ENCODE measurements at regions not wholly inside any gene's neighbourhood (a gene's known extent, or its start where the extent isn't known, plus 50 kb on each side); places are given as distances from the start of the nearest gene placed in this dataset.

- no peak for TF ChIP-seq RARB (CRISPR knock-in tag; IDR thresholded peaks at IDR 0.05)
- no peak for TF ChIP-seq FOXS1 (CRISPR knock-in tag; IDR thresholded peaks at IDR 0.05)
- no peak for TF ChIP-seq JUN (IDR thresholded peaks at IDR 0.05)
Measured at GRCh38 chr21:24705201-24705600, 902.1 kb downstream of the MRPL39 start (continued).

- POLR2A ChIA-PET = no interaction called here
- ATAC-seq = no peak
- no peak overlapping the region for H3K4me3 ChIP-seq
- H3K9me3 ChIP-seq = no peaks in the 10 kb centered on the region
- no peak for FAIRE-seq
- no peak overlapping the region for H3K27ac ChIP-seq
- H3K4me1 ChIP-seq = no peaks in the 10 kb centered on the region
- TF ChIP-seq MAZ (IDR thresholded peaks at IDR 0.05; ENCODE audit: borderline replicate concordance, low read depth, low read length) (no peak), EHMT2 (IDR thresholded peaks at IDR 0.05; ENCODE audit: low read depth) (no peak)
- CTCF ChIA-PET = no interaction called here
- H3K4me2 ChIP-seq = no peak overlapping the region
- WGBS (ENCODE audit: missing lambda C conversion rate) = 0% methylated on average over 2 of the region's 2 CpGs
- no peak for DNase-seq (ENCODE audit: low read depth in 1 of 2, low spot score in 1 of 2)
Measured at GRCh38 chr21:24693779-24694178, 913.5 kb downstream of the MRPL39 start.

- WGBS (ENCODE audit: missing lambda C conversion rate) = 0% methylated on average over 2 of the region's 2 CpGs
- FAIRE-seq (no peak), DNase-seq (ENCODE audit: low read depth in 1 of 2, low spot score in 1 of 2) (no peak), ATAC-seq (no peak)
- ChIA-PET CTCF (interaction anchor here (0.6 kb wide), 1 partner anchor 49 kb away, joined by 3 read pairs; no protein-coding TSS in a partner anchor), POLR2A (no interaction called here)
- no peak for TF ChIP-seq PHF8 (IDR thresholded peaks at IDR 0.05; ENCODE audit: borderline replicate concordance, low read depth)
- H3K9me3 ChIP-seq = no peaks in the 10 kb centered on the region
- no peak overlapping the region for H3K4me3 ChIP-seq
- no peaks in the 10 kb centered on the region for H3K4me1 ChIP-seq
- no peak overlapping the region for H3K4me2 ChIP-seq
- no peak overlapping the region for H3K27ac ChIP-seq
Measured at GRCh38 chr21:24681456-24681855, 925.8 kb downstream of the MRPL39 start.

DNA sequence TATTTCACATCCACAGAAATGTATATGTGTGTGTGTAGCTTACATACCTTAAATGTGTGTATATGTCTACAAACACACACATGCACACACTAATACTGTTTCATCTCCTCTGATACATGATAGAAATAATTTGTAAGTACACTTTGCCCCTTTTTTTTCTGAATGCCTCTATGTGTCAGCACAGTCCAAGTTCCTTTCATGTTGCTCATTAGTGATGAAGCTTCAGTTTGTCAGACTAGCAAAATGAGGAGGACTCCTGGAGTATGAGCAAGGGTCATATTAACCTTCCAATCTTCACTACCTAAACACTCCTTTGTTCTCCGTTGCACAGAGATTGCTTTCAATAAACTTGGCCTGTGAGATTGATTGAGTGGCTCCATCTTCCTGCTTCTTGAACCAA, 935.4 kb downstream of the MRPL39 start:
- POLR2A ChIA-PET = no interaction called here
- WGBS (ENCODE audit: missing lambda C conversion rate) = 0% methylated on average over 1 of the region's 1 CpG

GRCh38 chr21:24658926-24659325, 948.4 kb downstream of the MRPL39 start:
- Histone ChIP-seq H3K4me1 (no peaks in the 10 kb centered on the region), H3K4me3 (no peak overlapping the region), H3K9me3 (no peaks in the 10 kb centered on the region), H3K4me2 (no peak overlapping the region), H3K27ac (no peak overlapping the region)
- TF ChIP-seq POLR2AphosphoS2 (conservative IDR thresholded peaks at IDR 0.05; ENCODE audit: low read length) (no peak), RCOR1 (IDR thresholded peaks at IDR 0.05; ENCODE audit: low read depth, low read length) (no peak), CBX8 (IDR thresholded peaks at IDR 0.05) (no peak), RFX5 (IDR thresholded peaks at IDR 0.05) (no peak)
- DNase-seq (ENCODE audit: low read depth in 1 of 2, low spot score in 1 of 2) (no peak), ATAC-seq (no peak), FAIRE-seq (no peak)
- ChIA-PET POLR2A (no interaction called here), CTCF (no interaction called here)

More for the DNA sequence above, 935.4 kb downstream of the MRPL39 start:
- H3K4me3 ChIP-seq = no peak overlapping the region
- no peak for ATAC-seq
- no peak for DNase-seq (ENCODE audit: low read depth in 1 of 2, low spot score in 1 of 2)
- H3K9me3 ChIP-seq = no peaks in the 10 kb centered on the region
- CTCF ChIA-PET = no interaction called here
- FAIRE-seq = no peak
- TF ChIP-seq, protein P1, sequence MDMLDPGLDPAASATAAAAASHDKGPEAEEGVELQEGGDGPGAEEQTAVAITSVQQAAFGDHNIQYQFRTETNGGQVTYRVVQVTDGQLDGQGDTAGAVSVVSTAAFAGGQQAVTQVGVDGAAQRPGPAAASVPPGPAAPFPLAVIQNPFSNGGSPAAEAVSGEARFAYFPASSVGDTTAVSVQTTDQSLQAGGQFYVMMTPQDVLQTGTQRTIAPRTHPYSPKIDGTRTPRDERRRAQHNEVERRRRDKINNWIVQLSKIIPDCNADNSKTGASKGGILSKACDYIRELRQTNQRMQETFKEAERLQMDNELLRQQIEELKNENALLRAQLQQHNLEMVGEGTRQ (IDR thresholded peaks at IDR 0.05) = no peak
- TF ChIP-seq SMC3 (IDR thresholded peaks at IDR 0.05) = no peak
- no peak for TF ChIP-seq POLR2A (IDR thresholded peaks at IDR 0.05; ENCODE audit: low read length)
- TF ChIP-seq HOXB13 (CRISPR knock-in tag; IDR thresholded peaks at IDR 0.05; ENCODE audit: low read depth) = no peak
- no peak for TF ChIP-seq FOSL2 (IDR thresholded peaks at IDR 0.05)
- no peak for TF ChIP-seq FOSL2 (CRISPR knock-in tag; IDR thresholded peaks at IDR 0.05)
- no peak overlapping the region for H3K27ac ChIP-seq
- no peak overlapping the region for H3K4me2 ChIP-seq
- no peaks in the 10 kb centered on the region for H3K4me1 ChIP-seq

DNA sequence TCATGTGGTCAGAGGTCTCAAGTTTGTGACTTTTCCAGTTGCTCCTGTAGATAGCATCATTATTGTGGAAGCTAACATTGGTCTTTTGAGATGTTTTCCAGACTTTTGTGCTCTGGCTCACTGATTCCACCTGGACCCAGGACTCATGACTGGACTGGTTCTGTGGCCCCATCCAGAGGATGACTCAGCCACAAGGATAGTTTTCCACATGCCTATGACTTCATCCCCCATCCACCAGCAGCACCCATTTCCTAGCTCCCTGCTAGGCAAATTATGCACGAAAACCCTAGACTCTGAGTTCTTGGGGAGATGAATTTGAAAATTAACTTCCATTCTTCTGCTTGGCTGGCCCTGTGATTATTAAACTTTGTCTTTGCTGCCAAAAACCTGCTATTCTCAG, 949.3 kb downstream of the MRPL39 start:
- DNase-seq (ENCODE audit: low read depth in 1 of 2, low spot score in 1 of 2) = no peak
- 0% methylated on average over 1 of the region's 1 CpG for WGBS (ENCODE audit: missing lambda C conversion rate)
- FAIRE-seq = no peak
- no peak overlapping the region for H3K27ac ChIP-seq
- no peaks in the 10 kb centered on the region for H3K4me1 ChIP-seq
- no peak overlapping the region for H3K4me3 ChIP-seq
- no peak overlapping the region for H3K4me2 ChIP-seq
- H3K9me3 ChIP-seq = no peaks in the 10 kb centered on the region
- ATAC-seq = no peak
- TF ChIP-seq CBX8 (IDR thresholded peaks at IDR 0.05) = no peak
- no peak for TF ChIP-seq ZSCAN20 (CRISPR knock-in tag; IDR thresholded peaks at IDR 0.05)
- TF ChIP-seq KDM1A (IDR thresholded peaks at IDR 0.05; ENCODE audit: low read depth) = no peak
- no peak for TF ChIP-seq CHD2 (IDR thresholded peaks at IDR 0.05; ENCODE audit: low read length, partially characterized antibody)
- no peak for TF ChIP-seq EP300 (IDR thresholded peaks at IDR 0.05)
- TF ChIP-seq CBX2 (IDR thresholded peaks at IDR 0.05; ENCODE audit: borderline replicate concordance, low read depth) = no peak
- no peak for TF ChIP-seq ZFP36 (IDR thresholded peaks at IDR 0.05; ENCODE audit: borderline replicate concordance, partially characterized antibody)
- TF ChIP-seq FOXS1 (CRISPR knock-in tag; IDR thresholded peaks at IDR 0.05) = no peak
- no peak for TF ChIP-seq HOXB5 (CRISPR knock-in tag; IDR thresholded peaks at IDR 0.05)
- no peak for TF ChIP-seq TP53 (CRISPR knock-in tag; IDR thresholded peaks at IDR 0.05)
- TF ChIP-seq ZC3H11A (IDR thresholded peaks at IDR 0.05) = no peak
- ChIA-PET POLR2A (no interaction called here), CTCF (no interaction called here)

Data from A549 (cell line).